Brain microvascular endothelial cell (primary cell): ENCODE measurements at regions not wholly inside any gene's neighbourhood (a gene's known extent, or its start where the extent isn't known, plus 50 kb on each side); places are given as distances from the start of the nearest gene placed in this dataset.

Source experiments
- DNase-seq: peaks from one replicate; pipeline ENCODE4 v3.0.0-alpha.2; 2020
- H3K27ac ChIP-seq: fragments of 250-450 bp; sonication (Bioruptor Pico); 2 replicates; pipeline ENCODE4 v1.5.1; 2020; ENCODE audit warnings: mild to moderate bottlenecking, moderate library complexity
- H3K27me3 ChIP-seq: fragments of 250-450 bp; sonication (Bioruptor Pico); replicated peaks from 2 replicates; pipeline ENCODE4 v1.5.1; 2020; ENCODE audit warnings: mild to moderate bottlenecking
- H3K36me3 ChIP-seq: fragments of 250-450 bp; sonication (Bioruptor Pico); replicated peaks from 2 replicates; pipeline ENCODE4 v1.5.1; 2020; ENCODE audit warnings: mild to moderate bottlenecking
- H3K4me3 ChIP-seq: 2 replicates; pipeline ENCODE4 v1.5.1; 2011; ENCODE audit warnings: low read depth, mild to moderate bottlenecking, control low read depth, low read length, moderate library complexity
- CTCF ChIP-seq: IDR thresholded peaks from 2 replicates; pipeline ENCODE4 v1.5.1; 2011; ENCODE audit warnings: low read depth, mild to moderate bottlenecking, moderate library complexity, low read length, control low read depth, inconsistent platforms; ENCODE audit errors: missing control alignments
- in situ Hi-C: cut with HindIII; loops from 2 replicates; pipeline ENCODE4 v1.10.0; 2017; ENCODE audit warnings: low sequenced_read_pairs, low pct_ligation_motif_present

GRCh38 chr2:150028322-150028721, 440.7 kb upstream of the MMADHC start:
- in situ Hi-C loops: no loop called here

GRCh38 chr2:150027164-150027563, 439.6 kb upstream of the MMADHC start:
- Histone ChIP-seq H3K36me3 (no peaks in the 10 kb centered on the region), H3K4me3 (no peak overlapping the region), H3K27ac (no peak overlapping the region), H3K27me3 (no peaks in the 10 kb centered on the region)
- no peak for TF ChIP-seq CTCF
- in situ Hi-C loops: no loop called here
- no peak for DNase-seq

More at GRCh38 chr2:150028322-150028721, 440.7 kb upstream of the MMADHC start:
- DNase-seq: no peak
- H3K27me3 ChIP-seq: no peaks in the 10 kb centered on the region
- no peak overlapping the region for H3K4me3 ChIP-seq
- no peaks in the 10 kb centered on the region for H3K36me3 ChIP-seq
- no peak overlapping the region for H3K27ac ChIP-seq
- no peak for TF ChIP-seq CTCF

- Histone ChIP-seq H3K27me3 (no peaks in the 10 kb centered on the region), H3K36me3 (no peaks in the 10 kb centered on the region), H3K27ac (no peak overlapping the region), H3K4me3 (no peak overlapping the region)
- DNase-seq: no peak
- in situ Hi-C loops: no loop called here
- TF ChIP-seq CTCF: no peak
These were observed 436.1 kb upstream of the MMADHC start for GRCh38 chr2:150023663-150024062.

GRCh38 chr2:150023044-150023443, 435.5 kb upstream of the MMADHC start:
- no peaks in the 10 kb centered on the region for H3K36me3 ChIP-seq
- H3K27me3 ChIP-seq: no peaks in the 10 kb centered on the region
- DNase-seq: peak; percentile 40
- in situ Hi-C loops: no loop called here
- no peak overlapping the region for H3K4me3 ChIP-seq
- TF ChIP-seq CTCF: no peak
- H3K27ac ChIP-seq: no peak overlapping the region

- Histone ChIP-seq H3K36me3 (no peaks in the 10 kb centered on the region), H3K4me3 (no peak overlapping the region), H3K27ac (no peak overlapping the region), H3K27me3 (no peaks in the 10 kb centered on the region)
- in situ Hi-C loops: no loop called here
- no peak for TF ChIP-seq CTCF
- DNase-seq: no peak
These were observed 433.5 kb upstream of the MMADHC start for GRCh38 chr2:150020937-150021673.

GRCh38 chr2:150020221-150020620, 432.6 kb upstream of the MMADHC start:
- no peak overlapping the region for H3K27ac ChIP-seq
- TF ChIP-seq CTCF: no peak
- no peak for DNase-seq
- no peak overlapping the region for H3K4me3 ChIP-seq
- H3K36me3 ChIP-seq: no peaks in the 10 kb centered on the region
- no peaks in the 10 kb centered on the region for H3K27me3 ChIP-seq
- in situ Hi-C loops: no loop called here
